Lung (tissue), 11 donors: ENCODE measurements at regions not wholly inside any gene's neighbourhood (a gene's known extent, or its start where the extent isn't known, plus 50 kb on each side); places are given as distances from the start of the nearest gene placed in this dataset.

Experiments
- ATAC-seq: fragments of 200-7000 bp; cut with Tn5 transposase; one replicate; pipeline ENCODE4 v1.9.1; 2020; ENCODE audit warnings: moderate number of reproducible peaks; ENCODE audit not compliant: insufficient read depth, low FRiP score
- DNase-seq, 3 donors: peaks; one replicate each; pipeline ENCODE4 v3.0.0-alpha.2; 2013 to 2017
- H3K27ac ChIP-seq, 2 donors: one replicate each; pipeline ENCODE4 v1.5.1; 2013; ENCODE audit warnings: mild to moderate bottlenecking in 2 of 2, moderate library complexity in 2 of 2, control low read depth in 1 of 2, inconsistent platforms in 1 of 2, low read depth in 1 of 2, low read length in 1 of 2
- H3K27me3 ChIP-seq, 3 donors: one replicate each; pipeline ENCODE4 v1.5.1; 2013; ENCODE audit warnings: low read length in 2 of 3; ENCODE audit not compliant: control insufficient read depth in 3 of 3, insufficient read depth in 3 of 3
- H3K36me3 ChIP-seq, 4 donors: one replicate each; pipeline ENCODE4 v1.5.1; 2013; ENCODE audit warnings: low read length in 4 of 4, mild to moderate bottlenecking in 1 of 4, moderate library complexity in 1 of 4; ENCODE audit not compliant: control insufficient read depth in 4 of 4, insufficient read depth in 4 of 4
- H3K4me1 ChIP-seq, 5 donors: one replicate each; pipeline ENCODE4 v1.5.1; 2013; ENCODE audit warnings: low read length in 5 of 5, mild to moderate bottlenecking in 2 of 5, moderate library complexity in 1 of 5; ENCODE audit not compliant: control insufficient read depth in 5 of 5, insufficient read depth in 5 of 5
- H3K4me3 ChIP-seq: one replicate; pipeline ENCODE4 v1.5.1; 2013; ENCODE audit warnings: mild to moderate bottlenecking, control low read depth, moderate library complexity
- H3K9ac ChIP-seq, 2 donors: one replicate each; pipeline ENCODE4 v1.5.1; 2013; ENCODE audit warnings: low read length in 2 of 2, control low read depth in 1 of 2; ENCODE audit not compliant: insufficient read depth in 1 of 2
- H3K9me3 ChIP-seq, 4 donors: one replicate each; pipeline ENCODE4 v1.5.1; 2013; ENCODE audit warnings: low read length in 3 of 4, mild to moderate bottlenecking in 1 of 4, moderate library complexity in 1 of 4; ENCODE audit not compliant: control insufficient read depth in 4 of 4, insufficient read depth in 3 of 4
- WGBS, 2 donors: extraction: QIAGEN DNeasy Blood & Tissue Kit; methylation state at CpG; one replicate each; pipeline ENCODE4 v1.1.7; 2013; 5-methylcytosine and 5-hydroxymethylcytosine counted together
- TF ChIP-seq, protein P1 (sequence below): IDR thresholded peaks from 2 replicates; pipeline ENCODE4 v1.5.1; 2012; ENCODE audit warnings: mild to moderate bottlenecking; ENCODE audit errors: control extremely low read depth, extremely low read depth
- donor health status: control.
- donor health status: control.
- donor health status: Bipolar disorder and iron deficiency.
- donor health status: healthy.
- donor health status: DM: yes; HTN: yes; CAD: no.

DNA sequence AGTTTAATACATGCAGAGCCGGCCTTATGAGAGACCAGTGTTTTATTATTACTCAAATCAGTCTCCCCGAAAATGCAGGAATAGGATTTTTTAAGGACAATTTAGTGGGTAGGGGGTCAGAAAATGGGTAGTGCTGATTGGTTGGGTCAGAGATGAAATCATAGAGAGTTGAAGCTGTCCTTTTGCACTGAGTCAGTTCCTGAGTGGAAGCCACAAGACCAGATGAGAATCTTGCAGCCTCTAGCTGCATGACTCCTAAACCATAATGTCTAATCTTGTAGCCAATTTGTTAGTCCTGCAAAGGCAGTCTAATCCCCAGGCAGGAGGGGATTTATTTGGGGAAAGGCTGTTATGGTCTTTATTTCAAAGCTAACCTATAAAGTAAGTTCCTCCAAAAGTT, 1163.9 kb downstream of the DIAPH3 start:
- H3K27me3 ChIP-seq: no peaks in the 10 kb centered on the region
- H3K4me3 ChIP-seq: no peak overlapping the region
- no peak for DNase-seq
- no peak overlapping the region for H3K27ac ChIP-seq
- 92% methylated on average over 2 of the region's 2 CpGs for WGBS, 2 donors
- peaks cover 0 to 4% (median 0%) of the 10 kb centered on the region in 5 donors for H3K4me1 ChIP-seq
- no peaks in the 10 kb centered on the region for H3K9me3 ChIP-seq
- H3K9ac ChIP-seq: no peak overlapping the region
- no peak for ATAC-seq
- TF ChIP-seq, protein P1, sequence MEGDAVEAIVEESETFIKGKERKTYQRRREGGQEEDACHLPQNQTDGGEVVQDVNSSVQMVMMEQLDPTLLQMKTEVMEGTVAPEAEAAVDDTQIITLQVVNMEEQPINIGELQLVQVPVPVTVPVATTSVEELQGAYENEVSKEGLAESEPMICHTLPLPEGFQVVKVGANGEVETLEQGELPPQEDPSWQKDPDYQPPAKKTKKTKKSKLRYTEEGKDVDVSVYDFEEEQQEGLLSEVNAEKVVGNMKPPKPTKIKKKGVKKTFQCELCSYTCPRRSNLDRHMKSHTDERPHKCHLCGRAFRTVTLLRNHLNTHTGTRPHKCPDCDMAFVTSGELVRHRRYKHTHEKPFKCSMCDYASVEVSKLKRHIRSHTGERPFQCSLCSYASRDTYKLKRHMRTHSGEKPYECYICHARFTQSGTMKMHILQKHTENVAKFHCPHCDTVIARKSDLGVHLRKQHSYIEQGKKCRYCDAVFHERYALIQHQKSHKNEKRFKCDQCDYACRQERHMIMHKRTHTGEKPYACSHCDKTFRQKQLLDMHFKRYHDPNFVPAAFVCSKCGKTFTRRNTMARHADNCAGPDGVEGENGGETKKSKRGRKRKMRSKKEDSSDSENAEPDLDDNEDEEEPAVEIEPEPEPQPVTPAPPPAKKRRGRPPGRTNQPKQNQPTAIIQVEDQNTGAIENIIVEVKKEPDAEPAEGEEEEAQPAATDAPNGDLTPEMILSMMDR: no peak
- H3K36me3 ChIP-seq: no peaks in the 10 kb centered on the region

DNA sequence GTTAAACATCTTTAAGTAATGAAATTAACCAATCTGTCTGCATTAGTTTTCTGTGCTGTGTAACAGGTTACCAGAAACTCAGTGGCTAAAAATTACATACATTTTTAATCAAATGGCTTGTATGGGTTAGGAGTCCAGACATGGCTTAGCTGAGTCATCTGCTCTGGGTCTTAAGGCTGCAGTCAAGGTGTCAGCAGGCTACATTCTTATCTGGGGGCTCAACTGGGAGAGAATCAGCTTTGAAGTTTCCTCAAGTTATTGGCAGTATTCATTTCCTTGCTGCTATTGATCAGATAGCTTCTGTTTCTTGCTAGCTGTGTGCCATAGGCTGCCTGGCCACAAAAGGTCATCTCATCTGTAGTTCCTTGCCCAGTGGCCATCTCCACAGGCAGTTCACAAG, 1163.0 kb downstream of the DIAPH3 start:
- Histone ChIP-seq H3K36me3 (no peaks in the 10 kb centered on the region), H3K4me3 (no peak overlapping the region), H3K27me3 (no peaks in the 10 kb centered on the region), H3K27ac (no peak overlapping the region), H3K4me1 (peaks cover 0 to 4% (median 0%) of the 10 kb centered on the region in 5 donors), H3K9ac (no peak overlapping the region), H3K9me3 (no peaks in the 10 kb centered on the region)
- TF ChIP-seq, protein P1: no peak
- no peak for ATAC-seq
- DNase-seq: no peak

DNA sequence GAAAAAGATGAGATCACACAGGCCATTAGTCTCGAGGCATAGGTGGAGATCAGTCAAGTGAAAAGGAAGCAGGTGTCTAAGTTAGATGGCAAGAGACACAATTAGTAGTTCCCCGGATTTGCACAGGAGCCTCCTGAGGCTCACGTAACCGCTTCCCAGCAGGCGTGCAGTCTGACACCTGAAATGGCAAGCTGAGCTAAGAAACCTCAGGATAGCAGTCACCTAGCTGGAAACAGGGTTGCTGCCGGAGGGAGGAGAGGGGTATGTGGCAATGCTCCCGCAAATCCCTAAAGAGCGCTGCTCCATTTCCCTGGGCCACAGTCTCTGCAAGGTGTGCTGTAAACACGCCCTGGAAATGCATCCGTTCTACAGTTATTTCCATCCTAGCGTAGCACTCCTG, 1151.0 kb downstream of the DIAPH3 start:
- DNase-seq: no peak
- H3K4me3 ChIP-seq: no peak overlapping the region
- H3K27me3 ChIP-seq: no peaks in the 10 kb centered on the region
- no peak for ATAC-seq
- H3K9ac ChIP-seq: no peak overlapping the region
- H3K27ac ChIP-seq: no peak overlapping the region
- TF ChIP-seq, protein P1: no peak
- H3K4me1 ChIP-seq: peaks cover 0 to 3% (median 0%) of the 10 kb centered on the region in 5 donors
- H3K9me3 ChIP-seq: no peaks in the 10 kb centered on the region
- no peaks in the 10 kb centered on the region for H3K36me3 ChIP-seq
- 89% methylated on average over 11 of the region's 11 CpGs for WGBS, 2 donors

DNA sequence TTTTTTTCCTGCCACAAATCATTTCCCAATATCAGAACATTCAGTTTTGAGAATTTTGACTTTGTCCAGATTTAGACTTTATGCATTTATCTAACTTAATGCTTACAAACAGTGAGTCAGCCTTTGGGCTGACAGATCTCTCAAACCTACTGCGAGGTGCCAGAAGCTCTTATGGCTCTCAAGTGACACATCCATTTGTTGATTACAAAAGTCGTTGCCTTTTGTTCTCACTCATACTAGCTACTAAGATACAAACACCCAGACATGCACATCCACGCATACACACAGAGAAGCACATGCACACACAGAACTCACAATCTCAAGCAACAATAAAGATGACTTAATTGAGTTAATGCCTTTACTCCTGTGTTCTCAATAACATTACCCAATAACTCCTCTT, 1147.5 kb downstream of the DIAPH3 start:
- Histone ChIP-seq H3K4me3 (no peak overlapping the region), H3K9ac (no peak overlapping the region), H3K9me3 (no peaks in the 10 kb centered on the region), H3K27ac (no peak overlapping the region), H3K27me3 (no peaks in the 10 kb centered on the region), H3K4me1 (peaks cover 0 to 3% (median 0%) of the 10 kb centered on the region in 5 donors), H3K36me3 (no peaks in the 10 kb centered on the region)
- TF ChIP-seq, protein P1: no peak
- ATAC-seq (no peak), DNase-seq (no peak)
- 76 to 77% methylated on average over 3 of the region's 3 CpGs for WGBS, 2 donors
